GM12801 (cell line): ENCODE measurements at regions not wholly inside any gene's neighbourhood (a gene's known extent, or its start where the extent isn't known, plus 50 kb on each side); places are given as distances from the start of the nearest gene placed in this dataset.

Source experiments
- TF ChIP-seq, protein P1 (sequence below): IDR thresholded peaks from one replicate; pipeline ENCODE4 v1.5.1; 2011; ENCODE audit warnings: control low read depth; ENCODE audit not compliant: insufficient read length; ENCODE audit errors: extremely low read depth

DNA sequence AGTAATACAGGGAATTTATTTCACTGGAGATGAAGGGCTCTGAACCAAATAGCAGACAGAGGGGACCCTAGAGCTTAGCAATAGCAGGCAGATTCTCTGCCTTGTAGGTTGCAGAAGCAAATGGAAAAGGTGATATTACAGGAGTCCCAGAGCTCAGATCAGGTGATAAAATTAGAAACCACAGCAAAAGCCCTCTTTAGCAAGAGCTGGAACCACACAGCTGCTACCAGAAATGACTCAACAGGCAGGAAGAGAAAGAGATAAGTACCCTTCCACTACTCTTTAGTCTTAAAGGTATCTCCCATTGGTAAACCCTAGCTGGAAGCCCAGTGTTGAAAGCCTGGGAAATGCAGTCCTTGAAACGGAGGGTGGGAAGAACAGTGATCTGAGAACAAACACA lies 535.6 kb upstream of the GHITM start:
- TF ChIP-seq, protein P1, sequence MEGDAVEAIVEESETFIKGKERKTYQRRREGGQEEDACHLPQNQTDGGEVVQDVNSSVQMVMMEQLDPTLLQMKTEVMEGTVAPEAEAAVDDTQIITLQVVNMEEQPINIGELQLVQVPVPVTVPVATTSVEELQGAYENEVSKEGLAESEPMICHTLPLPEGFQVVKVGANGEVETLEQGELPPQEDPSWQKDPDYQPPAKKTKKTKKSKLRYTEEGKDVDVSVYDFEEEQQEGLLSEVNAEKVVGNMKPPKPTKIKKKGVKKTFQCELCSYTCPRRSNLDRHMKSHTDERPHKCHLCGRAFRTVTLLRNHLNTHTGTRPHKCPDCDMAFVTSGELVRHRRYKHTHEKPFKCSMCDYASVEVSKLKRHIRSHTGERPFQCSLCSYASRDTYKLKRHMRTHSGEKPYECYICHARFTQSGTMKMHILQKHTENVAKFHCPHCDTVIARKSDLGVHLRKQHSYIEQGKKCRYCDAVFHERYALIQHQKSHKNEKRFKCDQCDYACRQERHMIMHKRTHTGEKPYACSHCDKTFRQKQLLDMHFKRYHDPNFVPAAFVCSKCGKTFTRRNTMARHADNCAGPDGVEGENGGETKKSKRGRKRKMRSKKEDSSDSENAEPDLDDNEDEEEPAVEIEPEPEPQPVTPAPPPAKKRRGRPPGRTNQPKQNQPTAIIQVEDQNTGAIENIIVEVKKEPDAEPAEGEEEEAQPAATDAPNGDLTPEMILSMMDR, result no peak

DNA sequence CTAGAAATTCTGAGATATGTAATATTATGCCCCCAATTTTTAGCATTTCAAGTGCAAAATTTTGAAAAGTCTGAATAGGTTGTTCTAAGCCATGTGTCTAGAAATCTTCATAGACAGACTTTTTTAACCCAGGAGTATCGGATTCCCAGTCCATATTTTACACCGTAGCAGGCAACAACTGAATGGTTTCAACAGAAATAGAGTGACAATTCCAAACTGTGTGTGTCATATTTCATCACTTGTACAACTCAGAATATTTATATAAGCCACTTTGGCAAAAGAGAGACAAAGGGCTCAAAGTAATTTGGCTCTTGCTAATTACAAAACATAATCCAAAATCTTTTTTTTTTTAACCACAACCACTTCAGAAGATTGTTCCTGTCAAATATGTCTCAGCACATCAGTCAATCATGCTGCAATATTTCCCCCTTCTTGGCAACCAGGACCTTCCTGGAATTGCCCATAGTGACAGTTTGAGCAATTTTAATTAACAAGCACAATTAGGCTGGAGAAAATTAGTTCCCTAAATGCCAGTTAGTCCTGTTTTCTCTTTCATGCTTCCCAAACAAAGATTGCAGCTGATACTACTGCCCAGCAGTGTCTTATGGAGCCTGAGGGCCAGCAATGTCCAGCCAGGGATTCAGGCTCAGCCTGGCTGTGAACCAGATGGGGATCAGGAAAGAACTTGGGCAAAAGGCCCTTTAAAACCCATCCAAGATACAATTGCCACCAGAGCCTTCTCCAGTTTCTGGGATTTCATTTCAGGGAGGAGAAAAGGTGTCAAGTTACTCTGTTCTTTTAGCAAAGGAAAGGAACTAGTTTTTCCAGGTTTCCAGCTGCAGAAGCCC lies 533.3 kb upstream of the GHITM start:
- TF ChIP-seq, protein P1, result no peak

DNA sequence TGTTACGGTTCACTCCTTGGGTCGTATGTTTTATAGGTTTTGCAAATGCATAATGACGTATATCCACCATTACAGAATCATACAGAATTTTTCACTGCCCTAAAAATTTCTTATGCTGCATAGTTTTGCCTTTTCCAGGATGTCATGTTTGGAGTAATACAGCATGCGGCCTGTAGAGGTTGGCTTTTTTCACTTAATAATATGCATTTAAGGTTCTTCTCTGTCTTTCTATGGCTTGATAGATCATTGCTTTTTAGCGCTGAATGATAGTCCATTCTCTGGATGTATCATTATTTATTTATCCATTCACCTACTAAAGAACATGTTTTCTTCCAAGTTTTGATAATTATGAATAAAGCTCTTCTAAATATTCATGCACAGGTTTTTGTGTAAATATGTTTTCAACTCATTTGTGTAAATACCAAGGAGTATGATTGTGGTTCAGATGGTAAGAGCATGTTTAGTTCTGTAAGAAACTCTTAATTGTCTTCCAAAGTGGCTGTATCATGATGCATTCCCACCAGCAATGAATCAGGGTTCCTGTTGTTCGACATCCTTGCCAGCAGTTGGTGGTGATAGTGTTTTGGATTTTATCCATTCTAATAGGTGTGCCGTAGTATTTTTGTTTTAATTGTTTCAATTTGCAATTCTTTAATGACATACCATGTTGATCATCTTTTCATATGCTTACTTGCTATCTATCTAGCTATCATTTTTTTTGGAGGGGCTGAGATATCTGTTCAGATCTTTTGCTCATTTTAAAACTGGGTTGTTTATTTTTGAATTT lies 531.2 kb upstream of the GHITM start:
- TF ChIP-seq, protein P1, result no peak

DNA sequence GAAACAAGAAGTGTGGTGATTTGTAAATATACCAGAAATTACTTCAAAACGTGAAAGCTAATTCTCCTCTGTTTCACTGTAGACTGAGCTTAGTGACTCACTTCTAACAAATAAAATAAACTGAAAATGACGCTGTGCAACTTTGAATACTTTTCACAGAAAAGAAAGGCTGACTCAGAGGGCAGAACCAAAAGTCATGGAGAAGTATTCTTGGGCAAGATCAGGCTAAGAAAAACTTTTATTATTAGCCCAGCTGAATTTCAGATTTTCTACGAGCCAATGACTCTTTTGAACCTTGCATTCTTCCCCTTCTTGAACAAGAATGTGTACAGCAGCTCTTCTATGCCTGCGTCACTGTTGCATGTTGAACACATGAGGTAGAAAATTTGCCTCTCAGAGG lies 527.3 kb upstream of the GHITM start:
- TF ChIP-seq, protein P1, result no peak

DNA sequence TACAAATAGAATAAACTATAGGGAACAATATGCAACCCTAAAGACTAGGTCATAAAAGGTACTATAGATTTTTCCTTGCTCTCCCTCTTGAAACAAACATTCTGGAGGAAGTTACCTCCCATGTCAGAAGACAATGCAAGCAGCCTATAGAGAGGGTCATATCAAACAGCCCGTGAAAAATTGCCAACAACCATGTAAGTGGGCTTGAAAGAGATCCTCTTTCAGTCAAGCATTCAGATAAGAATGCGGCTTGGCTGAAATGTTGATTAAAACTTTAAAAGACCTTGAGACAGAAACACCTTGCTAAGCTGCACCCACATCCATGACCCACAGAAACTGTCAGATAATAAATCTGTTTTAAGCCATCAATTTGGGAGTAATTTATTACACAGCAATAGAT lies 526.6 kb upstream of the GHITM start:
- TF ChIP-seq, protein P1, result no peak

DNA sequence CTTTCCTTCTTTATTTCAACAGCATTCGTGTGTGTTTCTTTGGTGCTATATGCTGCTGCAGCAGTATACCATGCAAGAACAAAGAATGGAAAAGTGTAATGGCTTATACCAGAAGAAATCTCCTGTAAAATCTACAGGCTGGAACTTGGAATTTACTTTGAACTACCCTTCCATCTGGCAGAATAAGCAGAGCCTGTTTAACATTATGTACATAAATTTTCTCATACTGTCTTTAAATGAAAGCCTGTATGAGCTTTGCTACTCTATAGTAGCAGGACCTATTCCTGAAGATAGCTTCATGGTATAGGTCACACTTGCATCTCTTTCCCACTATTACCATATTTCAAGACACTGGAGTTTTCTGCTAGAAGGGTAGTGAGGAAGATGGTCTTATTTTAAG lies 522.1 kb upstream of the GHITM start:
- TF ChIP-seq, protein P1, result no peak

DNA sequence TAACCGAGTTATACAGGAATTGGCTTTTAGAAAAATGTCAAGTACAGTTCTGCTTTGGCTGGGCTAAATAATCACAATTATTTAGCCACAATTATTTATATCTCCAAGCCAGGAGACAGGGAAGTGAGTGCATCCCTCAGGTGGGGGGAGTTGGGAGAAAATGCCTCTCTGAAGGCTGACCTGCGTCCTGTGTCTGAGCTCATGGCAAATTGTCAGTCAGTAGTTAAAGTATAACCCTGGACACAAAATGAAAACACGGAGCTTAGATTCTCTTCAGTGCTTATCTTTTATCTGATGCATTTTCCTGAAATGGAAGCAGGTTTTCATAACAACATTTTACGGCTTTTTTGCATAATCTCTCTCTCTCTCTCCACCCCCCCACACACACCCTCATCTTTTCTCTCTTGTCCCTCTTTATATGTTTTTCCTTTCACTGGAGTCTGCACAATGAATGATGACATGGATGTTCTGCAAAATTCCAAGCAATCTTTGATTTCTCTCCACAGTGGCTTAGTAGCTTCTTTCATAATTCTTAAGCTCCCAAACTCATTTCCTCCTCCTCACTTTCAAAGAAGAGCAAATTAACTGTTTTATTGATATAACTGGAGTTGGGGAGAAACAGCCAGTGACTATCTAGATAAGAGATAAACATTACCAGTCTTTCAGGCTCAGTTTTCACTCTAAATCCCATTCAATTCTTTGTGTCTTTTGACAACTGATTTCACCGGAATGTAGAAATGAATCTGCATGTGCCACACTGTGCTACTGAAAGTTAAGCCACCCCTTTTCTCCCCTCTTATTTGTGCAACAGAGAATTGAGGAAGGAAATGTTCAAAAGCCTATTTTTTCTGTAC lies 521.4 kb upstream of the GHITM start:
- TF ChIP-seq, protein P1, result no peak
